Ascending aorta (tissue), 2 donors: ENCODE measurements at regions not wholly inside any gene's neighbourhood (a gene's known extent, or its start where the extent isn't known, plus 50 kb on each side); places are given as distances from the start of the nearest gene placed in this dataset.

ENCODE experiments used
- DNase-seq, 2 donors: peaks; one replicate each; pipeline ENCODE4 v3.0.0-alpha.2; 2019; ENCODE audit warnings: low spot score in 2 of 2
- H3K27ac ChIP-seq, 2 donors: fragments of 200-600 bp; sonication (generic); one replicate each; pipeline ENCODE4 v1.5.1; 2016 to 2017; ENCODE audit warnings: mild to moderate bottlenecking in 1 of 2
- H3K27me3 ChIP-seq: fragments of 200-600 bp; sonication (generic); one replicate; pipeline ENCODE4 v1.5.1; 2017
- H3K36me3 ChIP-seq, 2 donors: fragments of 200-600 bp; sonication (generic); one replicate each; pipeline ENCODE4 v1.5.1; 2016
- H3K4me1 ChIP-seq, 2 donors: fragments of 200-600 bp; sonication (generic); one replicate each; pipeline ENCODE4 v1.5.1; 2016 to 2017; ENCODE audit warnings: mild to moderate bottlenecking in 1 of 2
- H3K4me3 ChIP-seq, 2 donors: fragments of 200-600 bp; sonication (generic); one replicate each; pipeline ENCODE4 v1.5.1; 2016 to 2017; ENCODE audit warnings: mild to moderate bottlenecking in 1 of 2
- H3K9me3 ChIP-seq, 2 donors: fragments of 200-600 bp; sonication (generic); one replicate each; pipeline ENCODE4 v1.5.1; 2016
- intact Hi-C: fragments of 100-400 bp; cut with DNase I; formaldehyde crosslinking; loops from one replicate; pipeline ENCODE4 v1.15.1; 2023
- TF ChIP-seq, protein P1 (sequence below), 3 experiments: fragments of 200-600 bp in 2 of 3; fragments of 450-650 bp in 1 of 3; sonication (generic) in 2 of 3; IDR thresholded peaks; one replicate each; pipeline ENCODE4 v1.5.1; 2016 to 2019; ENCODE audit warnings: antibody characterized with exemption in 3 of 3, mild to moderate bottlenecking in 1 of 3, moderate library complexity in 1 of 3

DNA sequence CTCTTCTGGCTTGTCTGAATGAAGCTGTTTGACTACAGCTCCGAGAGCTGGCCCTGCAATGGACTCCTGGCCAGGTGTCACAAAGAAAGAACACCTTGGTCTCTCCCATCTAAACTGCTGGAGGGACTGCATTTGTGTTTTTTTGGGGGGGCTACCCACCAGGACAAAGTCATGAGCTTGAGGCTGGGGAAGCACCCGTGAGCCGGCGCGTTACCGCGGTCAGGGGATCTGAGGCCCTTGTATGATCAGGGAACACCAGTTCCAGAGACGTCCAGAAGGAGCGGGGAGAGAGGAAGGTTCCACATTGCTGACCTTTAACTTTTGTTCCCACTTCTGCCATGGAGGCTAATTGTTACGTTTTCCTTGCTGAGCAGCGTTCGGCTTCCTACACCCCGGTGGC, 84.5 kb upstream of the C1orf174 start:
- no peak for DNase-seq
- no peak overlapping the region for H3K27ac ChIP-seq
- no peaks in the 10 kb centered on the region for H3K4me1 ChIP-seq
- no peaks in the 10 kb centered on the region for H3K27me3 ChIP-seq
- H3K4me3 ChIP-seq: no peak overlapping the region
- TF ChIP-seq, protein P1, sequence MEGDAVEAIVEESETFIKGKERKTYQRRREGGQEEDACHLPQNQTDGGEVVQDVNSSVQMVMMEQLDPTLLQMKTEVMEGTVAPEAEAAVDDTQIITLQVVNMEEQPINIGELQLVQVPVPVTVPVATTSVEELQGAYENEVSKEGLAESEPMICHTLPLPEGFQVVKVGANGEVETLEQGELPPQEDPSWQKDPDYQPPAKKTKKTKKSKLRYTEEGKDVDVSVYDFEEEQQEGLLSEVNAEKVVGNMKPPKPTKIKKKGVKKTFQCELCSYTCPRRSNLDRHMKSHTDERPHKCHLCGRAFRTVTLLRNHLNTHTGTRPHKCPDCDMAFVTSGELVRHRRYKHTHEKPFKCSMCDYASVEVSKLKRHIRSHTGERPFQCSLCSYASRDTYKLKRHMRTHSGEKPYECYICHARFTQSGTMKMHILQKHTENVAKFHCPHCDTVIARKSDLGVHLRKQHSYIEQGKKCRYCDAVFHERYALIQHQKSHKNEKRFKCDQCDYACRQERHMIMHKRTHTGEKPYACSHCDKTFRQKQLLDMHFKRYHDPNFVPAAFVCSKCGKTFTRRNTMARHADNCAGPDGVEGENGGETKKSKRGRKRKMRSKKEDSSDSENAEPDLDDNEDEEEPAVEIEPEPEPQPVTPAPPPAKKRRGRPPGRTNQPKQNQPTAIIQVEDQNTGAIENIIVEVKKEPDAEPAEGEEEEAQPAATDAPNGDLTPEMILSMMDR (IDR thresholded peaks at IDR 0.05): no peak
- no peaks in the 10 kb centered on the region for H3K36me3 ChIP-seq
- no peaks in the 10 kb centered on the region for H3K9me3 ChIP-seq
- intact Hi-C loops: no loop called here

DNA sequence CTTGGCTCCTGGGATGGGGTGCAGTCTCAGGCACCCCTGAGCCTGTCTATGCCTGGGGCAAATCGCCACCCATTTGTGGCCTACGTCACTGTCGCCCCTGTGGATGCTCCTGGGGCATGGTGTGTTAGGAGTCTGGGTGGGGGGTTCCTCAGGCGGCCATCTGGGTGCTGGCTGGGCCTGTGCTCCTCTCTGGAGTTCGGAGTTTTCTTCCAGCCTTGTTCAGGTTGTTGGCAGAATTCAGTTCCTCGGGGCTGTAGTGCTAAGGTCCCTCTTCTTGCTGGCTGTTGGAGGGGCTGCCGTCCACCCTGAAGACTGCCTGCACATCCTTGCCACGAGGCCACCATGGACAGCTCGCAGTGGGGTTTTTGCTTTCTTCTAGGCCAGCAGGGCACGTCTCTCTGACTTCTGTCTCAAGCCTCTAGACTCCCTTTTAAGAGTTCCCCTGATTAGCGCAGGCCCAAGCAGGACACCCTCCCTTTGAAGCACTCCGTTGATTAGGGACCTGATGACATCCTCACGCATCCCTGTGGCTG, 86.7 kb upstream of the C1orf174 start:
- DNase-seq: no peak
- TF ChIP-seq, protein P1 (IDR thresholded peaks at IDR 0.05): no peak

DNA sequence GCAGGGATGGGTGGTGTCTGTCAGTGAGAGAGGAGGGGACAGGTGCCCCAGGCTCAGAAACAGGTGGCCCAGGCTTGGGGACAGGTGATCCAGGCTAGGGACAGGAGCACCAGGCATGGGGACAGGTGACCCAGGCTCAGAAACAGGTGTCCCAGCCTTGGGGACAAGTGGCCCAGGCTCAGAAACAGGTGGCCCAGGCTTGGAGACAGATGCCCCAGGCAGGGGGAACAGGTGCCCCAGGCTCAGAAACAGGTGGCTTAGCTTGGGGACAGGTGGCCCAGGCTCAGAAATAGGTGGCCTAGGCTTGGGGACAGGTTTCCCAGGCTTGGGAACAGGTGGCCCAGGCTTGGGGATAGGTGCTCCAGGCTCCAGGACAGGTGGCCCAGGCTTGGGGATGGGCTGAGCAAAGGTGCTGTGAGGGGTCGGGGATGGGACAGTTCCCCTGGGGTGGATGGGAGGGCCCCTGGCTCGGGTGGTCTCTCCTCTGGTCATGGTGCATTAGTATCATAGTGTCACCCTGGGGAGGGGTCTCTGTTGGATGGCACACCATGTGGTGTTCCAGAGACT, 87.7 kb upstream of the C1orf174 start:
- no peak overlapping the region for H3K4me3 ChIP-seq
- TF ChIP-seq, protein P1 (IDR thresholded peaks at IDR 0.05): no peak
- intact Hi-C loops: no loop called here

More for the DNA sequence above, 86.7 kb upstream of the C1orf174 start:
- Histone ChIP-seq H3K27me3 (no peaks in the 10 kb centered on the region), H3K4me1 (no peaks in the 10 kb centered on the region), H3K4me3 (no peak overlapping the region), H3K9me3 (no peaks in the 10 kb centered on the region), H3K27ac (no peak overlapping the region), H3K36me3 (no peaks in the 10 kb centered on the region)
- intact Hi-C loops: no loop called here

DNA sequence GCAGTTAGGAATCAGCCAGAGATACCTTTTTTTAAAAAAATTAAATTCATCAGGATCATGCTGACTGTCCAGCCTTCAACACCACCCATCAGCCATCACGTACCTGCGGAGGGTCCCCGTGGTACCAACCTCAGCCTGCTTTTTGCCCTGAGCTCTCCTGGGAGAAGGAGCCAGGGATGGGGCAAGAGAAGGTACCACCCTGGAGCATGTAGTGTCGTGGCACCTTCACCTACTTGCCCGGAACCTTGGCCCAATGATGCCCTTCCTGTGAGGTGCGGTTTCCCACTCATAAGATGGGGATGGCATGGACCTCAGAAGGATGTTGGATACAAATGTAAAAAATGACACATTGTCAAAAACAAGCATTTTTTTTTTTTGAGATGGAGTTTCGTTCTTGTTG, 88.4 kb upstream of the C1orf174 start:
- intact Hi-C loops: no loop called here
- no peak for DNase-seq

More for the DNA sequence above, 87.7 kb upstream of the C1orf174 start:
- Histone ChIP-seq H3K27me3 (no peaks in the 10 kb centered on the region), H3K4me1 (no peaks in the 10 kb centered on the region), H3K36me3 (no peaks in the 10 kb centered on the region), H3K9me3 (no peaks in the 10 kb centered on the region), H3K27ac (no peak overlapping the region)
- no peak for DNase-seq

DNA sequence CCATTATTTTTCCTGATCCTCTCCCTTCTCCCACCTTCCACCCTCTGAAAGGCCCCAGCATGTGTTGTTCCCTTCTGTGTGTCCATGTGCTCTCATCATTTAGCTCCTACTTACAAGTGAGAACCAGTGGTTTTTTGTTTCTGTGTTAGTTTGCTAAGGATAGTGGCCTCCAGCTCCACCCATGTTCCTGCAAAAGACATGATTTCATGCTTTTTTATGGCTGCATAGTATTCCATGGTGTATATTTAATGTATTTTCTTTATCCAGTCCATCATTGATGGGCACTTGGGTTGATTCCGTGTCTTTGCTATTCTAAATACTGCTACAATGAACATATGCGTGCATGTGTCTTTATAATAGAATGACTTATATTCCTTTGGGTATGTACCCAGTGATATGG, 89.4 kb upstream of the C1orf174 start:
- intact Hi-C loops: no loop called here
- no peak overlapping the region for H3K4me3 ChIP-seq
- no peaks in the 10 kb centered on the region for H3K27me3 ChIP-seq
- no peaks in the 10 kb centered on the region for H3K4me1 ChIP-seq
- no peaks in the 10 kb centered on the region for H3K9me3 ChIP-seq
- no peak for DNase-seq
- H3K36me3 ChIP-seq: no peaks in the 10 kb centered on the region
- no peak overlapping the region for H3K27ac ChIP-seq
- TF ChIP-seq, protein P1 (IDR thresholded peaks at IDR 0.05): no peak

More for the DNA sequence above, 88.4 kb upstream of the C1orf174 start:
- Histone ChIP-seq H3K4me1 (no peaks in the 10 kb centered on the region), H3K4me3 (no peak overlapping the region), H3K27ac (no peak overlapping the region), H3K27me3 (no peaks in the 10 kb centered on the region), H3K9me3 (no peaks in the 10 kb centered on the region), H3K36me3 (no peaks in the 10 kb centered on the region)
- TF ChIP-seq, protein P1 (IDR thresholded peaks at IDR 0.05): no peak
